ENCODE measurements at regions not wholly inside any gene's neighbourhood (a gene's known extent, or its start where the extent isn't known, plus 50 kb on each side); places are given as distances from the start of the nearest gene placed in this dataset.

DNA sequence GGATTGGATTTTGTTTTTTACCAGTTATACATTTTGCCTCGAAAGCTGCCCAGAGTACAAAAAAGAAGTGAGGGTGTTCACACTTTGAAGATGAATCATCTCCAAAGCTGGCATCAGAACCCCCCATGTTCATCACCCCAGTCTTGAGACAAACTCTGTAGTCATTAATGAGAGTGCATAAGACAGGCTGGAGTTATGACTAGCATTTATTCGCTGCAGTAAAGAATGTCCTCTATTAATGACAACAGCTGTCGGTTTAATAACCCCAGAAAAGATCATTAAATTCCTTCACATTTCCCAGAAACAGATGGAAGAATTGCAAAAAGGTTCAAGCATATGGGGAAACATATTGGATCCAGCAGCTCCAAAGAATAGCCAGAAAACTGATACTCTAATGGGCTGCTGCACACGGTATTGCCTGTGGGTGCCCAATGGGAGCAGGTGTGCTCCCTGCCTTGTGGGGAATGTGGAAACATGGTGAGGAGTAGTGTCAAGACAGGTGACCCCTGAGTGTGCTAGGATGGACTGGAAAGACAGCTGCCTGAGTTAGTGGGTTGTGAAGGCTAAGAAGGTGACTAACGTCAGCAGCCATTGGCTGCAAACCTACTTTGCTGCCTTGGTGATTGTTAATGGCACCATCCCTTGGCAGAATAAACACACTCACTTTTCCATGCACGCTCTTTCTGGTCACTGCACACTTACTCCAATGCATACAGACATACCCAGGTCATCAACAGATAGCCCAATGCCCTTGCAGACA lies 81.9 kb downstream of the AIPL1 start:
- no peak for TF ChIP-seq EZH2 (IDR thresholded peaks at IDR 0.05; ENCODE audit: low read depth)
- TF ChIP-seq, protein P1, sequence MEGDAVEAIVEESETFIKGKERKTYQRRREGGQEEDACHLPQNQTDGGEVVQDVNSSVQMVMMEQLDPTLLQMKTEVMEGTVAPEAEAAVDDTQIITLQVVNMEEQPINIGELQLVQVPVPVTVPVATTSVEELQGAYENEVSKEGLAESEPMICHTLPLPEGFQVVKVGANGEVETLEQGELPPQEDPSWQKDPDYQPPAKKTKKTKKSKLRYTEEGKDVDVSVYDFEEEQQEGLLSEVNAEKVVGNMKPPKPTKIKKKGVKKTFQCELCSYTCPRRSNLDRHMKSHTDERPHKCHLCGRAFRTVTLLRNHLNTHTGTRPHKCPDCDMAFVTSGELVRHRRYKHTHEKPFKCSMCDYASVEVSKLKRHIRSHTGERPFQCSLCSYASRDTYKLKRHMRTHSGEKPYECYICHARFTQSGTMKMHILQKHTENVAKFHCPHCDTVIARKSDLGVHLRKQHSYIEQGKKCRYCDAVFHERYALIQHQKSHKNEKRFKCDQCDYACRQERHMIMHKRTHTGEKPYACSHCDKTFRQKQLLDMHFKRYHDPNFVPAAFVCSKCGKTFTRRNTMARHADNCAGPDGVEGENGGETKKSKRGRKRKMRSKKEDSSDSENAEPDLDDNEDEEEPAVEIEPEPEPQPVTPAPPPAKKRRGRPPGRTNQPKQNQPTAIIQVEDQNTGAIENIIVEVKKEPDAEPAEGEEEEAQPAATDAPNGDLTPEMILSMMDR (conservative IDR thresholded peaks at IDR 0.05), result no peak
- intact Hi-C loops (cut with micrococcal nuclease; ENCODE audit: unreplicated experiment), result no loop called here
- Histone ChIP-seq H3K27ac (no peak overlapping the region), H3K79me2 (ENCODE audit: low read depth) (no peaks in the 10 kb centered on the region), H3F3A (ENCODE audit: insufficient read depth, low read depth) (no peaks in the 10 kb centered on the region), H3K4me2 (no peak overlapping the region), H4K20me1 (ENCODE audit: insufficient read depth) (no peaks in the 10 kb centered on the region), H2AFZ (no peak overlapping the region), H3K9me3 (ENCODE audit: insufficient read depth, low read depth) (no peaks in the 10 kb centered on the region), H3K4me1 (replicated peaks; ENCODE audit: insufficient read depth) (no peaks in the 10 kb centered on the region), H3K4me3 (no peak overlapping the region), H3K9me2 (ENCODE audit: insufficient read depth) (no peaks in the 10 kb centered on the region), H3K27me3 (ENCODE audit: insufficient read depth, low read depth) (peaks cover 77% of the 10 kb centered on the region), H3K36me3 (ENCODE audit: low read depth) (no peaks in the 10 kb centered on the region)
- CTCF ChIA-PET, result no interaction called here
- POLR2A ChIA-PET (ENCODE audit: unreplicated experiment), result interaction anchor here (0.6 kb wide), 1 partner anchor 155 kb away, joined by 4 read pairs; no protein-coding TSS in a partner anchor
- DNase-seq, result no peak
- no TSS peak for BruUV-seq (replicated peaks)

GRCh38 chr17:6352016-6352415 lies 82.9 kb downstream of the AIPL1 start:
- Histone ChIP-seq H3K36me3 (ENCODE audit: low read depth) (no peaks in the 10 kb centered on the region), H3K79me2 (ENCODE audit: low read depth) (no peaks in the 10 kb centered on the region), H3F3A (ENCODE audit: insufficient read depth, low read depth) (no peaks in the 10 kb centered on the region), H3K27me3 (ENCODE audit: insufficient read depth, low read depth) (peaks cover 82% of the 10 kb centered on the region), H3K4me2 (no peak overlapping the region), H3K9me2 (ENCODE audit: insufficient read depth) (no peaks in the 10 kb centered on the region), H4K20me1 (ENCODE audit: insufficient read depth) (no peaks in the 10 kb centered on the region), H3K9me3 (ENCODE audit: insufficient read depth, low read depth) (no peaks in the 10 kb centered on the region), H2AFZ (no peak overlapping the region), H3K4me3 (no peak overlapping the region), H3K4me1 (replicated peaks; ENCODE audit: insufficient read depth) (no peaks in the 10 kb centered on the region), H3K27ac (no peak overlapping the region)
- no peak for DNase-seq
- BruUV-seq (replicated peaks), result no TSS peak
- CTCF ChIA-PET, result no interaction called here
- intact Hi-C loops (cut with micrococcal nuclease; ENCODE audit: unreplicated experiment), result no loop called here
- TF ChIP-seq EZH2 (IDR thresholded peaks at IDR 0.05; ENCODE audit: low read depth), result no peak
- TF ChIP-seq, protein P1 (conservative IDR thresholded peaks at IDR 0.05), result no peak
- POLR2A ChIA-PET (ENCODE audit: unreplicated experiment), result no interaction called here

- H4K20me1 ChIP-seq (ENCODE audit: insufficient read depth), result no peaks in the 10 kb centered on the region
- H2AFZ ChIP-seq, result no peak overlapping the region
- H3K9me2 ChIP-seq (ENCODE audit: insufficient read depth), result no peaks in the 10 kb centered on the region
- H3F3A ChIP-seq (ENCODE audit: insufficient read depth, low read depth), result no peaks in the 10 kb centered on the region
- H3K27ac ChIP-seq, result no peak overlapping the region
- no peak overlapping the region for H3K4me3 ChIP-seq
- ChIA-PET POLR2A (ENCODE audit: unreplicated experiment) (no interaction called here), CTCF (no interaction called here)
- H3K9me3 ChIP-seq (ENCODE audit: insufficient read depth, low read depth), result no peaks in the 10 kb centered on the region
- H3K79me2 ChIP-seq (ENCODE audit: low read depth), result no peaks in the 10 kb centered on the region
- H3K4me2 ChIP-seq, result no peak overlapping the region
- H3K27me3 ChIP-seq (ENCODE audit: insufficient read depth, low read depth), result peaks cover 82% of the 10 kb centered on the region
- intact Hi-C loops (cut with micrococcal nuclease; ENCODE audit: unreplicated experiment), result no loop called here
- H3K4me1 ChIP-seq (replicated peaks; ENCODE audit: insufficient read depth), result no peaks in the 10 kb centered on the region
- no peak for DNase-seq
- TF ChIP-seq EZH2 (IDR thresholded peaks at IDR 0.05; ENCODE audit: low read depth), result no peak
- TF ChIP-seq, protein P1 (conservative IDR thresholded peaks at IDR 0.05), result no peak
- no TSS peak for BruUV-seq (replicated peaks)
- no peaks in the 10 kb centered on the region for H3K36me3 ChIP-seq (ENCODE audit: low read depth)
Measured at GRCh38 chr17:6350806-6351205, 84.1 kb downstream of the AIPL1 start.
